ENCODE measurements at regions not wholly inside any gene's neighbourhood (a gene's known extent, or its start where the extent isn't known, plus 50 kb on each side); places are given as distances from the start of the nearest gene placed in this dataset.

- no peak for TF ChIP-seq POLR2A (IDR thresholded peaks at IDR 0.05)
- TF ChIP-seq CTCF (IDR thresholded peaks at IDR 0.05) = no peak
Measured at GRCh38 chr6:130725551-130725950, 101.7 kb upstream of the SMLR1 start.

Measured in prostate gland (tissue), 2 donors.